Fibroblast of lung (primary cell): ENCODE measurements at regions not wholly inside any gene's neighbourhood (a gene's known extent, or its start where the extent isn't known, plus 50 kb on each side); places are given as distances from the start of the nearest gene placed in this dataset.

ENCODE experiments used
- EZH2 ChIP-seq: IDR thresholded peaks from 2 replicates; pipeline ENCODE4 v1.5.1; 2012; ENCODE audit warnings: low read length, control low read depth, mild to moderate bottlenecking; ENCODE audit errors: missing control alignments
- TF ChIP-seq, protein P1 (sequence below), 2 donors: IDR thresholded peaks in 1 of 2; conservative IDR thresholded peaks in 1 of 2; 1 replicate in 1 of 2; 2 replicates in 1 of 2; pipeline ENCODE4 v1.5.1; 2011 to 2012; ENCODE audit warnings: low read length in 2 of 2, control low read depth in 1 of 2, inconsistent platforms in 1 of 2, low read depth in 1 of 2, mild to moderate bottlenecking in 1 of 2

DNA sequence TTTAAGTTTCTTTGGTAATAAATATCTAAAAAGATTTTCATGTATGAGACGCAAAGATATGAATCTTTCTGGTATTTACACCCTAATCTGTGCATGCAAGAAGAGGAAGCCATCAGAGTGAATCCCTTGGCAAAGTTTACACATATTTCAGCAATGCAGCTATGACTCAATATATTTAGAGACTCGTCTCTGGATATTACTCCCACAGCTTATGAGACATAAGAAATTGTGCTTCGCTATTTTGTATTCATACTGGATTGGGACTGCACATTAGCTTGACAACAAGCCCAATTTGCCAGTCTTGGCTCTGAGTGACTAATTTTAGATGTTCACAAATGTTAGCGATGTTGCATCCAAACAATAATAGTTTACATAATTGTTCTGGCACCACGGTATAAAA is 532.0 kb downstream of the CDH11 start:
- TF ChIP-seq, protein P1, sequence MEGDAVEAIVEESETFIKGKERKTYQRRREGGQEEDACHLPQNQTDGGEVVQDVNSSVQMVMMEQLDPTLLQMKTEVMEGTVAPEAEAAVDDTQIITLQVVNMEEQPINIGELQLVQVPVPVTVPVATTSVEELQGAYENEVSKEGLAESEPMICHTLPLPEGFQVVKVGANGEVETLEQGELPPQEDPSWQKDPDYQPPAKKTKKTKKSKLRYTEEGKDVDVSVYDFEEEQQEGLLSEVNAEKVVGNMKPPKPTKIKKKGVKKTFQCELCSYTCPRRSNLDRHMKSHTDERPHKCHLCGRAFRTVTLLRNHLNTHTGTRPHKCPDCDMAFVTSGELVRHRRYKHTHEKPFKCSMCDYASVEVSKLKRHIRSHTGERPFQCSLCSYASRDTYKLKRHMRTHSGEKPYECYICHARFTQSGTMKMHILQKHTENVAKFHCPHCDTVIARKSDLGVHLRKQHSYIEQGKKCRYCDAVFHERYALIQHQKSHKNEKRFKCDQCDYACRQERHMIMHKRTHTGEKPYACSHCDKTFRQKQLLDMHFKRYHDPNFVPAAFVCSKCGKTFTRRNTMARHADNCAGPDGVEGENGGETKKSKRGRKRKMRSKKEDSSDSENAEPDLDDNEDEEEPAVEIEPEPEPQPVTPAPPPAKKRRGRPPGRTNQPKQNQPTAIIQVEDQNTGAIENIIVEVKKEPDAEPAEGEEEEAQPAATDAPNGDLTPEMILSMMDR (conservative IDR thresholded peaks at IDR 0.05 in 1 of 2, IDR thresholded peaks at IDR 0.05 in 1 of 2; ENCODE audit: low read depth in 1 of 2, low read length in 2 of 2): no peak
- no peak for TF ChIP-seq EZH2
